Testis (tissue), 2 donors: ENCODE measurements at regions not wholly inside any gene's neighbourhood (a gene's known extent, or its start where the extent isn't known, plus 50 kb on each side); places are given as distances from the start of the nearest gene placed in this dataset.

Experiments
- DNase-seq: peaks from one replicate; pipeline ENCODE4 v3.0.0-alpha.2; 2019
- H3K27ac ChIP-seq, 2 donors: fragments of 200-600 bp; sonication (generic); one replicate each; pipeline ENCODE4 v1.5.1; 2019
- H3K27me3 ChIP-seq: fragments of 200-600 bp; sonication (generic); one replicate; pipeline ENCODE4 v1.5.1; 2019
- H3K36me3 ChIP-seq: fragments of 200-600 bp; sonication (generic); one replicate; pipeline ENCODE4 v1.5.1; 2017; ENCODE audit warnings: low read depth; ENCODE audit errors: missing control alignments
- H3K4me1 ChIP-seq: fragments of 200-600 bp; sonication (generic); one replicate; pipeline ENCODE4 v1.5.1; 2019
- H3K4me3 ChIP-seq, 2 donors: fragments of 200-600 bp; sonication (generic); one replicate each; pipeline ENCODE4 v1.5.1; 2017 to 2019
- H3K9me3 ChIP-seq: fragments of 200-600 bp; sonication (generic); one replicate; pipeline ENCODE4 v1.5.1; 2017
- POLR2A ChIP-seq: fragments of 450-650 bp; IDR thresholded peaks from one replicate; pipeline ENCODE4 v1.6.1; 2017; ENCODE audit warnings: antibody characterized with exemption, mild to moderate bottlenecking, moderate library complexity
- WGBS, 2 donors: methylation state at CpG; one replicate each; pipeline ENCODE4 v1.1.5; 2018; 5-methylcytosine and 5-hydroxymethylcytosine counted together
- intact Hi-C: fragments of 100-400 bp; cut with DNase I; formaldehyde crosslinking; loops from one replicate; pipeline ENCODE4 v1.15.1; 2023; ENCODE audit warnings: low total_unique reads
- TF ChIP-seq, protein P1 (sequence below), 3 experiments: fragments of 450-650 bp in 2 of 3; fragments of 200-600 bp in 1 of 3; sonication (generic) in 1 of 3; IDR thresholded peaks; one replicate each; pipeline ENCODE4 v1.5.1; 2016 to 2019; ENCODE audit warnings: antibody characterized with exemption in 3 of 3, mild to moderate bottlenecking in 2 of 3, moderate library complexity in 1 of 3

DNA sequence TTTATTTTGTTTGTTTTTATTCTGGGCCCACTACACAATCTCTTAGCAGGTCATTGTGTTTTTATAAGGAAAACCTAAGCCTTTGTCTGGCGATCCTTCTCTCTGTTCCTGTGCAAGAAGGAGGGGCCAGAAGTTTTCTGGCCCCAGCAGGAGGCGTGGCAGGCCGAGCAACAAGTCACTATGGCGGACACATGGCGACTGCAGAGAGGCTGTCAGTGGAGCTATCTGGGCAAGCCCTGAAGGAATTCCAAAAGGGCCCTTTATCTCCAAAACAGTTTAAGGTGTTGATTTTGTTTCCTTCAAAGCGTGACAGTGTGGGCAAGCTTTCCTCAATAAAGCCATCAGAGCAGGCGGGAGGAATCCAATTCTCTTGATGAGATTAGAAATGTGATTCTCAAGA is 118.8 kb upstream of the CTAGE1 start:
- TF ChIP-seq, protein P1, sequence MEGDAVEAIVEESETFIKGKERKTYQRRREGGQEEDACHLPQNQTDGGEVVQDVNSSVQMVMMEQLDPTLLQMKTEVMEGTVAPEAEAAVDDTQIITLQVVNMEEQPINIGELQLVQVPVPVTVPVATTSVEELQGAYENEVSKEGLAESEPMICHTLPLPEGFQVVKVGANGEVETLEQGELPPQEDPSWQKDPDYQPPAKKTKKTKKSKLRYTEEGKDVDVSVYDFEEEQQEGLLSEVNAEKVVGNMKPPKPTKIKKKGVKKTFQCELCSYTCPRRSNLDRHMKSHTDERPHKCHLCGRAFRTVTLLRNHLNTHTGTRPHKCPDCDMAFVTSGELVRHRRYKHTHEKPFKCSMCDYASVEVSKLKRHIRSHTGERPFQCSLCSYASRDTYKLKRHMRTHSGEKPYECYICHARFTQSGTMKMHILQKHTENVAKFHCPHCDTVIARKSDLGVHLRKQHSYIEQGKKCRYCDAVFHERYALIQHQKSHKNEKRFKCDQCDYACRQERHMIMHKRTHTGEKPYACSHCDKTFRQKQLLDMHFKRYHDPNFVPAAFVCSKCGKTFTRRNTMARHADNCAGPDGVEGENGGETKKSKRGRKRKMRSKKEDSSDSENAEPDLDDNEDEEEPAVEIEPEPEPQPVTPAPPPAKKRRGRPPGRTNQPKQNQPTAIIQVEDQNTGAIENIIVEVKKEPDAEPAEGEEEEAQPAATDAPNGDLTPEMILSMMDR (IDR thresholded peaks at IDR 0.05): no peak
- TF ChIP-seq POLR2A: no peak
- no peak overlapping the region for H3K4me3 ChIP-seq
- intact Hi-C loops: no loop called here
- no peaks in the 10 kb centered on the region for H3K4me1 ChIP-seq
- WGBS, 2 donors: 84% methylated on average over 7 of the region's 7 CpGs
- no peaks in the 10 kb centered on the region for H3K9me3 ChIP-seq
- no peaks in the 10 kb centered on the region for H3K36me3 ChIP-seq
- no peak overlapping the region for H3K27ac ChIP-seq
- DNase-seq: no peak
- H3K27me3 ChIP-seq: no peaks in the 10 kb centered on the region

DNA sequence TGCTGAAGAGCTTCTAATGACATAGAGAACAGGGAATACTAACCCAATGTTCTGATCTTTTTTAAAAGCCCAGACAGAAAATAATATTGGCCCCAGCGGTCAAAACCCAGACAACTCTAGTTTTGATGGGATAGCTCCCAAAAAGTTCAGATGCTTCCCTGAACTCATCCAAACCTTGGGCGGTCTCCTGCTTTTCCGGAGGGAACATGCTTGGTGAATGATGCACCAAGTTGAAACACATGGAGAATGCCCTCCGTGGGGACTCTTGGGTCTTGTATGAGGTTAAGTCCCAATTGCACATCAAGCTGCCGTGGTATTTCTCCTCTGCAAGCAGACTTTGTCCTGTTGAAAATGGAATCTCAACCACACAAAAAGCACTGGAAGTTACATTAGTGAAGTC is 120.7 kb upstream of the CTAGE1 start:
- H3K27ac ChIP-seq: peak overlapping the region in 1 of 2 donors; percentile 65
- no peak overlapping the region for H3K4me3 ChIP-seq
- no peak for TF ChIP-seq POLR2A
- no peaks in the 10 kb centered on the region for H3K36me3 ChIP-seq
- peak; percentile 71 for DNase-seq
- no peaks in the 10 kb centered on the region for H3K9me3 ChIP-seq
- no peaks in the 10 kb centered on the region for H3K27me3 ChIP-seq
- 46 to 66% methylated on average over 5 of the region's 5 CpGs for WGBS, 2 donors
- intact Hi-C loops: no loop called here
- H3K4me1 ChIP-seq: peaks cover 11% of the 10 kb centered on the region

DNA sequence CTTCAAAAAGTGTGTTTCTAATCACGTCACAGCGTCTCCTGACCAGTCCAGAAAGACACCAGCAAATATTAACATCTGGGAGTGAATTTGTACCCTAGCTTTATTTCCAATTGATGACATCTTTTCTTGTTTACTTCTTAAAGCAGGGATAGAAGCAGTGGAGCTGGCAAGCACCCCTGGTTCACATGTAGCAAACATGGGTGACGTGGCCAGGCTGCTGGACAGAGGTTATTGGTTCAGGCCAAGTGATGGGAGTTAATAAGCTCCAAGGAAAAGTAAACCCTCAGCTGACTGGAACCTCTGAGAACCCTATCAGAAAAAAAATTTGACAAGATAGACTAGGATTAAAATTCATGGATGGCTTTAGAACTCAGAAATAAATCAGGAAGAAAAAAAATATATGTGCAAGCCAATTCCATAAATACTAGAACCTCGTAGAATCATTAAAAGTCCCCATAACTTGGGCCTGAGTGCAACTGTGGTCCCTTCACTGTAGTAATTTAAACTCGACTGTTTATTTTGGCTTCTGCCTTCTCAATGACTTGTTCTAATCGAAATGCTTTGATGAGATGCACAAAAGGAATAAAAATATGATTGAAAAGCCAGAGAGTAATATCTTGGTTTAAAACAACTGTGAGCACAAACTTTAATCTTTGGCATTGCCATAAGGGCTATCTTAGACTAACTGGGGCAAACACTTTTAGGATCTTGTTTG is 121.5 kb upstream of the CTAGE1 start:
- no peak for TF ChIP-seq POLR2A
- TF ChIP-seq, protein P1 (IDR thresholded peaks at IDR 0.05): no peak
- peak overlapping the region in 1 of 2 donors; percentile 65 for H3K27ac ChIP-seq
- intact Hi-C loops: no loop called here

DNA sequence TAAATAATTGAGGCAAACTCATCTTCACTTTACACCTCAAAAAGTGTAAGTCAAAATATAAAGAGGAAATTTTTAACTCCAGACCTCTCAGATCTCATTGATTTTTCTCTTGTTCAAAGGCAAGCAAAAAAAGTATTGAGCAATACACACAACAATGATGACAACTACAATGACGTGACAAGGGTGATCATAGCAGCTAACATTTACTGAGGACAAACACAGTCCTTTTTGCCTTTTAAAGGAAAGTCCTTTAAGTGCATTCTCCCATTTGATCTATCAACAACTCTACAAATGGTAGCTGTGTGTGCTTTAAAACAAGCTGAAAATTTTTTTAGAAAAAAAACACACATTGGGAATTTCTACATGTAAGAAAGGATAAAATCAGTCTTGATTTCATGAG is 123.5 kb upstream of the CTAGE1 start:
- 83 to 89% methylated on average over 1 of the region's 1 CpG for WGBS, 2 donors
- Histone ChIP-seq H3K9me3 (no peaks in the 10 kb centered on the region), H3K27ac (no peak overlapping the region), H3K27me3 (no peaks in the 10 kb centered on the region), H3K36me3 (no peaks in the 10 kb centered on the region), H3K4me1 (peaks cover 16% of the 10 kb centered on the region), H3K4me3 (no peak overlapping the region)
- TF ChIP-seq, protein P1 (IDR thresholded peaks at IDR 0.05): no peak
- no peak for TF ChIP-seq POLR2A
- intact Hi-C loops: loop anchor here (10.0 kb wide), 1 partner anchor 46 kb away; no protein-coding TSS in a partner anchor
- DNase-seq: no peak

More for the DNA sequence above, 121.5 kb upstream of the CTAGE1 start:
- Histone ChIP-seq H3K27me3 (no peaks in the 10 kb centered on the region), H3K4me1 (peaks cover 14% of the 10 kb centered on the region), H3K9me3 (no peaks in the 10 kb centered on the region), H3K4me3 (no peak overlapping the region), H3K36me3 (no peaks in the 10 kb centered on the region)
- DNase-seq: peak; percentile 57
- 66 to 73% methylated on average over 6 of the region's 6 CpGs for WGBS, 2 donors

DNA sequence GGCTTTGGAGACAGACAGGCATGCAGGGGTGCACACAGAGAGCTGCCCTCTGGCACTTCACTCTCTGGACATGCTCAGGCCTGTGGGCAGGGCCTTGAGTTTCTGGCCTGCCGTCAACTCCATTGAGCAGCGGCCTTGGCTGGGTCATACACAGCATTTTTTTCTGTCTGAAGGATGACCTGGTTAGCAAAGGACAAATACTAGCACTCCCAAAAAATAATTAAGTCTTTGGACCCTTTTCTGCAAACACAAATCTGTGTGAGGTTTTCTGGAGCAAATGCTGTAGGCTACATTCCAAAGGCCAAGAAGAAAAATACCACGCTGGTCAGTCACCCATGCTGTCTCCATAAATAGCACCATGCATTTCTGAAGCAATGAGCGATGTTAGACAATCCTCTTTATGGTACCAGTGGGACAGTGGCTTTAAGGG is 124.7 kb upstream of the CTAGE1 start:
- WGBS, 2 donors: 44 to 50% methylated on average over 4 of the region's 4 CpGs
- H3K36me3 ChIP-seq: no peaks in the 10 kb centered on the region
- DNase-seq: peak; percentile 41

More for the DNA sequence above, 124.7 kb upstream of the CTAGE1 start:
- Histone ChIP-seq H3K4me1 (peaks cover 25% of the 10 kb centered on the region), H3K9me3 (no peaks in the 10 kb centered on the region), H3K27me3 (no peaks in the 10 kb centered on the region), H3K27ac (no peak overlapping the region), H3K4me3 (no peak overlapping the region)
- no peak for TF ChIP-seq POLR2A
- TF ChIP-seq, protein P1 (IDR thresholded peaks at IDR 0.05): no peak
- intact Hi-C loops: loop anchor here (10.0 kb wide), 1 partner anchor 48 kb away; no protein-coding TSS in a partner anchor
